Bronchial epithelial cell (primary cell): ENCODE measurements at regions not wholly inside any gene's neighbourhood (a gene's known extent, or its start where the extent isn't known, plus 50 kb on each side); places are given as distances from the start of the nearest gene placed in this dataset.

Experiments
- DNase-seq: peaks from one replicate; pipeline ENCODE4 v3.0.0-alpha.2; 2010; ENCODE audit warnings: low read depth
- FAIRE-seq: peaks from 2 replicates; lab custom pipeline; 2011; peaks lifted over from hg19 to GRCh38; lab: Jason Lieb, UNC
- H3K27me3 ChIP-seq: 2 replicates; pipeline ENCODE4 v1.5.1; 2011; ENCODE audit warnings: low read length; ENCODE audit not compliant: control insufficient read depth, insufficient read depth
- H3K36me3 ChIP-seq: 2 replicates; pipeline ENCODE4 v1.5.1; 2011; ENCODE audit warnings: low read length; ENCODE audit not compliant: control insufficient read depth, insufficient read depth
- H3K4me3 ChIP-seq: 2 replicates; pipeline ENCODE4 v1.5.1; 2011; ENCODE audit warnings: mild to moderate bottlenecking, low read depth, low read length, control low read depth
- TF ChIP-seq, protein P1 (sequence below): IDR thresholded peaks from 2 replicates; pipeline ENCODE4 v1.5.1; 2011; ENCODE audit warnings: mild to moderate bottlenecking, moderate library complexity, low read length, control low read depth, inconsistent platforms; ENCODE audit not compliant: insufficient read depth, severe bottlenecking

DNA sequence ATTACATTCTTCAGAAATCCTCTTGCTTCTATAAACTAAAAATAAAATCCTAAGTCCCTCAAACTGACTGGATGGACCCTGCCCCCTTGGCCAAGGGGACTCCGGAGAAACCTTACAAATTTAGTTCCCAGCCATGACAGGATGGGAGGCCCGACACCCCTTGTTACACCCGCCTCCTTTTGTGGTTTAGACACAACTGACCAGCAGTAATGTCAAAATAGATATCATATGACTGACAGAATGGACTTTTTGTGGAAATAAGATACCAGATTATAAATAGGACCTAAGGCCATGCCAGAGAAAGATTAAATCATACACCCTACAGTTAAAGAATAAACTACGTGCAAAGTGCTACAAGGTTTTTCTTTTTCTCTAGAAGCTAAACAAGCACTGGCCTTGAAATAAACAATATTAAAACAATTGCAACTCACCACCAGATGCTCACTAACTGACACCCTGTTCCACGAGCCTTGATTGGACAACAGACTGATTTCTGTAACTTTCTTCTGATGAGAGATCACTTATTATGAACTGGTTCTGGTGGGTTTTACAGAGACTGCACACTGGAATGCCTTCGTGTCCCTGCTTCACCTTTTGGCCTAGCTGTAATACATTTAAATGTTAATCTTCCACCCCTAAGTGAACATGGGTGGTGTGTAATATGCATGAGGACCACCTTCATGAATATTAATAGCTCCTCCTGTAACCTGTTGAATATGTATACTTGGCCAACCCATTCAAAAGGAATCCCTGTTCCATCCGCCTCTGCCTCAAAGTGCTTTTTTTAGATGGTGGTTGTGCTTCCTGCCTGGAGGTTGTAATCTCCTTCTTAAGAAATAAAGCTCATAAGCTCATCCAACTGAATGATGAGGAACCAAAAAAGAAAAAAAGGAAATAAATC lies 99.6 kb downstream of the ODF2L start:
- TF ChIP-seq, protein P1, sequence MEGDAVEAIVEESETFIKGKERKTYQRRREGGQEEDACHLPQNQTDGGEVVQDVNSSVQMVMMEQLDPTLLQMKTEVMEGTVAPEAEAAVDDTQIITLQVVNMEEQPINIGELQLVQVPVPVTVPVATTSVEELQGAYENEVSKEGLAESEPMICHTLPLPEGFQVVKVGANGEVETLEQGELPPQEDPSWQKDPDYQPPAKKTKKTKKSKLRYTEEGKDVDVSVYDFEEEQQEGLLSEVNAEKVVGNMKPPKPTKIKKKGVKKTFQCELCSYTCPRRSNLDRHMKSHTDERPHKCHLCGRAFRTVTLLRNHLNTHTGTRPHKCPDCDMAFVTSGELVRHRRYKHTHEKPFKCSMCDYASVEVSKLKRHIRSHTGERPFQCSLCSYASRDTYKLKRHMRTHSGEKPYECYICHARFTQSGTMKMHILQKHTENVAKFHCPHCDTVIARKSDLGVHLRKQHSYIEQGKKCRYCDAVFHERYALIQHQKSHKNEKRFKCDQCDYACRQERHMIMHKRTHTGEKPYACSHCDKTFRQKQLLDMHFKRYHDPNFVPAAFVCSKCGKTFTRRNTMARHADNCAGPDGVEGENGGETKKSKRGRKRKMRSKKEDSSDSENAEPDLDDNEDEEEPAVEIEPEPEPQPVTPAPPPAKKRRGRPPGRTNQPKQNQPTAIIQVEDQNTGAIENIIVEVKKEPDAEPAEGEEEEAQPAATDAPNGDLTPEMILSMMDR: no peak

DNA sequence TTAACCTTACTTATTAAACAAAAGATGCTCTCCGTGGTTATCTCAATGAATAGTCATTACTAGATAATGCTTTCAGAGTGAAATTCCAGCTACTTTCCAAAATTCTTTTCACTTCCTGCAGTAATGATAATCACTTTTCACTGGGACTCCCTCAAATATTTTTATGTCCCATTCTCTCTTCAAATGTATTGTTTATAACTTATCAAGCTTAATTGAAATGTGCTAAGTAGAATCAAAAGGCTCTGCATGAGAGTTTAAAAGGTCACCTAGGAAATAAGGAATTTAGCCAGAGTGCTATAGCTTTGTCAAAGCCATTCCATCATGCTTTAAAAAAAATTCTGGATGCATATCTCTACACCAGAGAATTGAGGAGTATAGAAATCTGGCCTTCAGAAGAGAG lies 106.4 kb downstream of the ODF2L start:
- Histone ChIP-seq H3K4me3 (no peak overlapping the region), H3K27me3 (no peaks in the 10 kb centered on the region), H3K36me3 (no peaks in the 10 kb centered on the region)
- no peak for FAIRE-seq
- DNase-seq: no peak
- TF ChIP-seq, protein P1: no peak

More for the DNA sequence above, 99.6 kb downstream of the ODF2L start:
- FAIRE-seq: no peak
- no peak overlapping the region for H3K4me3 ChIP-seq
- no peak for DNase-seq
- no peaks in the 10 kb centered on the region for H3K36me3 ChIP-seq
- no peaks in the 10 kb centered on the region for H3K27me3 ChIP-seq

DNA sequence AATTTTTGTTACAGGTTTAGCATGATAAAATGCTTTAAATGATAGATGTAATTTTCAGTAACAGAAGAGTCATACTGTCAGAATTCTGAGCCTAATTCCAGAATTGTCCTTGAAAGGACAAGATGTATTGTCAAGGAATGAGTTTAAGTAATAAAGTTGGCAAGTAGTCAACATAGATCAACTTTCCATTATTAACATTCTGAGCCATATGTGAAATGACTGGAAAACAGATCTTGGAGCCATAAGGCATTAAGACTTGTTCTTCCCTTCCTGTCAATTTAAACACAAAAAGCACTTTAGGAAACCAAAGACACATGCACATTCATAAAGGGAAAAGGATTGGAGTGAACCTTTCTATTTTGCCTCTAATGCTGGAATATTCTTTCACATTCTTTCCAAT lies 107.0 kb downstream of the ODF2L start:
- H3K36me3 ChIP-seq: no peaks in the 10 kb centered on the region
- H3K4me3 ChIP-seq: no peak overlapping the region
- TF ChIP-seq, protein P1: no peak
- no peak for FAIRE-seq
- H3K27me3 ChIP-seq: no peaks in the 10 kb centered on the region
- no peak for DNase-seq

DNA sequence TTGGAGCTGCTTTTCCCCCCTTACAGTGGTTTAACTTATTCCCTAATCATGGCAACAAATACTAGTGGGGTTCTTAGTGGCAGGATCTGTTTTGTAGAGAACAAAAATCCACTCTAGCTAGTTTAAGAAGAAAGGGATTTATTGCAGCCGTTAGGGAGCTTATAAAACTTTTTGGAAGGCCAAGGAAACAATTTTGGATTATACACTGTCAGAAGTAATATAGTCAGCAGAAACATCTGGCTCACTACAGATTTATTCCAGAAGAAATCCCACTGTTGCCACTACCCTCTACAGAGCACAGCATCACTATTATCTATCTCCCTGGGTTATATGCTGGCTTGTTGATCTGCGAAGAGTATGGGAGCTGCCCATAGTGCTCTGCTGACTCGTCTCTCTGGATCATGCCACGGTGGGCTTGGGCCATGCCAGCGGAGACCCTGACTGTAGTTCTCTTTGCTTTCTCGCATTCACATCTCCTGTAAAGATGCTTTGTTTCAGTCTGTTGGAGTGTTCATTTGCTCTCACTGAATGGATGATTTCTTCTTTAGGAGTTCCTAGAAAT lies 107.5 kb downstream of the ODF2L start:
- H3K36me3 ChIP-seq: no peaks in the 10 kb centered on the region
- FAIRE-seq: no peak
- H3K4me3 ChIP-seq: no peak overlapping the region
- no peaks in the 10 kb centered on the region for H3K27me3 ChIP-seq
- TF ChIP-seq, protein P1: no peak
- no peak for DNase-seq

DNA sequence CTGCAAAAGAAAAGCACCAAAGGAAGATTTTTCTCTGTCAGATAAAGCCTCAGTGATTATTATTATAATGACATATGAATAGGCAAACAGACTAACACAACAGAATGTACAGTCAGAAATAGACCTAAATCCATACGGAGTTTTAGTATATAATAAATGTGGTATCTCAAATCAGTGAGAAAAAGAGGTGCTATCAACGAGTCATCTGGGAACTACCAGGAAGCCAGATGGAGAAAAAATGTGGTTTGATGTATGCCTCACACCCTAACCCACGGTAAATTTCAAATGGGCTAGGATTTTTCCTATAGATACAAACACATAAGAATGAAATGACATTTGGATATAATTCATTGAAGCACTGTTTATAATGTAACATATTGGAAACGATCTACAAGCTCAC lies 110.3 kb downstream of the ODF2L start:
- TF ChIP-seq, protein P1: no peak
- H3K4me3 ChIP-seq: no peak overlapping the region

More for the DNA sequence above, 110.3 kb downstream of the ODF2L start:
- no peaks in the 10 kb centered on the region for H3K36me3 ChIP-seq
- no peaks in the 10 kb centered on the region for H3K27me3 ChIP-seq
- no peak for FAIRE-seq
- DNase-seq: peak; percentile 7
